Right lobe of liver (tissue), 6 donors: ENCODE measurements at regions not wholly inside any gene's neighbourhood (a gene's known extent, or its start where the extent isn't known, plus 50 kb on each side); places are given as distances from the start of the nearest gene placed in this dataset.

Experiments used
- ATAC-seq, 4 donors: fragments of 200-7000 bp; cut with Tn5 transposase; one replicate each; pipeline ENCODE4 v1.9.1; 2020; ENCODE audit warnings: mild to moderate bottlenecking in 4 of 4, moderate library complexity in 4 of 4
- DNase-seq, 3 donors: peaks; one replicate each; pipeline ENCODE4 v3.0.0-alpha.2; 2020
- H3K27ac ChIP-seq, 3 donors: fragments of 200-600 bp; one replicate each; pipeline ENCODE4 v1.8.0; 2022
- H3K27me3 ChIP-seq, 2 donors: fragments of 200-600 bp; one replicate each; pipeline ENCODE4 v1.8.0; 2022
- H3K36me3 ChIP-seq, 4 donors: fragments of 200-600 bp; sonication (generic) in 1 of 4; one replicate each; pipeline versions ENCODE4 v1.5.1 to v1.8.0; 2017 to 2022; ENCODE audit warnings: control low read depth in 1 of 4
- H3K4me1 ChIP-seq, 4 donors: fragments of 200-600 bp; sonication (generic) in 1 of 4; one replicate each; pipeline versions ENCODE4 v1.5.1 to v1.8.0; 2017 to 2022; ENCODE audit warnings: control low read depth in 1 of 4
- H3K4me3 ChIP-seq, 3 donors: fragments of 200-600 bp; one replicate each; pipeline ENCODE4 v1.8.0; 2022
- H3K9me3 ChIP-seq, 4 donors: fragments of 200-600 bp; sonication (generic) in 1 of 4; one replicate each; pipeline versions ENCODE4 v1.5.1 to v1.8.0; 2017 to 2022; ENCODE audit warnings: control low read depth in 1 of 4
- CTCF ChIP-seq, 4 donors: fragments of 200-600 bp in 3 of 4; fragments of 450-650 bp in 1 of 4; IDR thresholded peaks; one replicate each; pipeline versions ENCODE4 v1.5.1 to v1.8.0; 2016 to 2022; ENCODE audit warnings: antibody characterized with exemption in 4 of 4, mild to moderate bottlenecking in 2 of 4
- POLR2A ChIP-seq: fragments of 450-650 bp; IDR thresholded peaks from one replicate; pipeline ENCODE4 v1.6.1; 2017; ENCODE audit warnings: antibody characterized with exemption, mild to moderate bottlenecking
- WGBS: methylation state at CpG from one replicate; pipeline ENCODE4 v1.1.6; 2018; ENCODE audit warnings: low coverage, low lambda C conversion rate; ENCODE audit not compliant: insufficient coverage; ENCODE audit errors: missing lambda C conversion rate; 5-methylcytosine and 5-hydroxymethylcytosine counted together
- intact Hi-C, 2 donors: fragments of 100-400 bp; cut with DNase I; formaldehyde crosslinking; loops; one replicate each; pipeline versions ENCODE4 v1.11.2 to v1.14.1; 2022
- donor health status: DM: no; HTN: yes; CAD: no.
- donor health status: DM: no; HTN: no; CAD: no.
- donor health status: DM: no; HTN: no; CAD: no.
- donor health status: DM: no; HTN: yes; CAD: no.
- donor health status: DM: no; HTN: yes; CAD: no.

- ATAC-seq (no peak), DNase-seq (no peak)
- Histone ChIP-seq H3K4me1 (no peaks in the 10 kb centered on the region), H3K27ac (no peak overlapping the region), H3K9me3 (no peaks in the 10 kb centered on the region), H3K27me3 (no peaks in the 10 kb centered on the region), H3K4me3 (no peak overlapping the region), H3K36me3 (no peaks in the 10 kb centered on the region)
- no peak for TF ChIP-seq POLR2A
- no peak for TF ChIP-seq CTCF (IDR thresholded peaks at IDR 0.05)
- intact Hi-C loops, result no loop called here
These were observed 141.3 kb downstream of the SLITRK6 start for GRCh38 chr13:85657942-85658341.

- H3K36me3 ChIP-seq, result no peaks in the 10 kb centered on the region
- no peaks in the 10 kb centered on the region for H3K27me3 ChIP-seq
- intact Hi-C loops, result no loop called here
- DNase-seq, result no peak
- 22% methylated on average over 1 of the region's 1 CpG for WGBS
- ATAC-seq, result no peak
- TF ChIP-seq CTCF (IDR thresholded peaks at IDR 0.05) (no peak), POLR2A (no peak)
- H3K27ac ChIP-seq, result no peak overlapping the region
- H3K4me1 ChIP-seq, result no peaks in the 10 kb centered on the region
- no peaks in the 10 kb centered on the region for H3K9me3 ChIP-seq
- no peak overlapping the region for H3K4me3 ChIP-seq
These were observed 144.2 kb downstream of the SLITRK6 start for GRCh38 chr13:85655040-85655439.

GRCh38 chr13:85654227-85654626 lies 145.0 kb downstream of the SLITRK6 start:
- ATAC-seq (no peak), DNase-seq (no peak)
- Histone ChIP-seq H3K4me1 (no peaks in the 10 kb centered on the region), H3K27ac (no peak overlapping the region), H3K4me3 (no peak overlapping the region), H3K9me3 (no peaks in the 10 kb centered on the region), H3K36me3 (no peaks in the 10 kb centered on the region), H3K27me3 (no peaks in the 10 kb centered on the region)
- WGBS, result 18% methylated on average over 2 of the region's 2 CpGs
- intact Hi-C loops, result no loop called here
- no peak for TF ChIP-seq CTCF (IDR thresholded peaks at IDR 0.05)
- no peak for TF ChIP-seq POLR2A

GRCh38 chr13:85653681-85654080 lies 145.5 kb downstream of the SLITRK6 start:
- Histone ChIP-seq H3K4me3 (no peak overlapping the region), H3K27me3 (no peaks in the 10 kb centered on the region), H3K4me1 (no peaks in the 10 kb centered on the region), H3K9me3 (no peaks in the 10 kb centered on the region), H3K27ac (no peak overlapping the region), H3K36me3 (no peaks in the 10 kb centered on the region)
- intact Hi-C loops, result no loop called here
- TF ChIP-seq CTCF (IDR thresholded peaks at IDR 0.05) (no peak), POLR2A (no peak)
- ATAC-seq (no peak), DNase-seq (no peak)
- 62% methylated on average over 3 of the region's 3 CpGs for WGBS

- intact Hi-C loops, result no loop called here
- Histone ChIP-seq H3K27ac (no peak overlapping the region), H3K27me3 (no peaks in the 10 kb centered on the region), H3K9me3 (no peaks in the 10 kb centered on the region), H3K36me3 (no peaks in the 10 kb centered on the region), H3K4me3 (no peak overlapping the region), H3K4me1 (no peaks in the 10 kb centered on the region)
- 36% methylated on average over 1 of the region's 1 CpG for WGBS
- no peak for DNase-seq
- no peak for TF ChIP-seq POLR2A
- TF ChIP-seq CTCF (IDR thresholded peaks at IDR 0.05), result no peak
- ATAC-seq, result no peak
These were observed 146.7 kb downstream of the SLITRK6 start for GRCh38 chr13:85652491-85652890.
